H9 (cell line): ENCODE measurements at regions not wholly inside any gene's neighbourhood (a gene's known extent, or its start where the extent isn't known, plus 50 kb on each side); places are given as distances from the start of the nearest gene placed in this dataset.

Experiments
- DNase-seq: peaks from one replicate; pipeline ENCODE4 v3.0.0-alpha.2; 2017
- H2AFZ ChIP-seq: one replicate; pipeline ENCODE4 v1.6.1; 2013; ENCODE audit warnings: mild to moderate bottlenecking, low read length, control low read depth, moderate library complexity
- H2AK5ac ChIP-seq: 2 replicates; pipeline ENCODE4 v1.6.1; 2013; ENCODE audit warnings: low read length, control low read depth, mixed read lengths; ENCODE audit not compliant: insufficient read length
- H2BK120ac ChIP-seq: one replicate; pipeline ENCODE4 v1.6.1; 2013; ENCODE audit warnings: low read depth, mild to moderate bottlenecking, low read length, control low read depth, inconsistent platforms; ENCODE audit not compliant: poor library complexity, severe bottlenecking
- H2BK12ac ChIP-seq: 2 replicates; pipeline ENCODE4 v1.6.1; 2013; ENCODE audit warnings: low read length, control low read depth, mixed read lengths, low read depth; ENCODE audit not compliant: insufficient read length
- H2BK15ac ChIP-seq: 2 replicates; pipeline ENCODE4 v1.6.1; 2013; ENCODE audit warnings: low read depth, low read length, control low read depth
- H2BK20ac ChIP-seq: one replicate; pipeline ENCODE4 v1.6.1; 2013; ENCODE audit warnings: low read depth, mild to moderate bottlenecking, low read length, control low read depth, inconsistent platforms; ENCODE audit not compliant: poor library complexity, severe bottlenecking
- H2BK5ac ChIP-seq: 2 replicates; pipeline ENCODE4 v1.6.1; 2013; ENCODE audit warnings: low read length, control low read depth, mixed read lengths; ENCODE audit not compliant: insufficient read length
- H3K14ac ChIP-seq: 2 replicates; pipeline ENCODE4 v1.6.1; 2013; ENCODE audit warnings: low read length, control low read depth; ENCODE audit not compliant: insufficient read depth
- H3K18ac ChIP-seq: 2 replicates; pipeline ENCODE4 v1.6.1; 2013; ENCODE audit warnings: low read depth, mild to moderate bottlenecking, mixed read lengths, low read length, control low read depth; ENCODE audit not compliant: insufficient read length
- H3K23ac ChIP-seq: 2 replicates; pipeline ENCODE4 v1.6.1; 2013; ENCODE audit warnings: low read length, control low read depth, mixed read lengths, low read depth; ENCODE audit not compliant: insufficient read length
- H3K23me2 ChIP-seq: 2 replicates; pipeline ENCODE4 v1.6.1; 2013; ENCODE audit warnings: low read depth, mild to moderate bottlenecking, mixed read lengths, low read length, control low read depth; ENCODE audit not compliant: insufficient read length, poor library complexity, severe bottlenecking
- H3K27ac ChIP-seq: 2 replicates; pipeline ENCODE4 v1.5.1; 2013; ENCODE audit warnings: low read length, control low read depth, mixed read lengths, low read depth; ENCODE audit not compliant: insufficient read length
- H3K27me3 ChIP-seq: 2 replicates; pipeline ENCODE4 v1.6.1; 2013; ENCODE audit warnings: low read length, control low read depth, inconsistent platforms; ENCODE audit not compliant: insufficient read depth
- H3K4ac ChIP-seq: 2 replicates; pipeline ENCODE4 v1.6.1; 2013; ENCODE audit warnings: low read depth, mild to moderate bottlenecking, control low read depth, inconsistent platforms, low read length, moderate library complexity
- H3K4me1 ChIP-seq: 2 replicates; pipeline ENCODE4 v1.6.1; 2013; ENCODE audit warnings: low read length, control low read depth, inconsistent platforms; ENCODE audit not compliant: insufficient read depth
- H3K4me2 ChIP-seq: 2 replicates; pipeline ENCODE4 v1.6.1; 2013; ENCODE audit warnings: low read length, control low read depth, mixed read lengths; ENCODE audit not compliant: insufficient read length, insufficient read depth
- H3K56ac ChIP-seq: 2 replicates; pipeline ENCODE4 v1.6.1; 2013; ENCODE audit warnings: low read depth, mild to moderate bottlenecking, mixed read lengths, low read length, control low read depth; ENCODE audit not compliant: insufficient read length
- H3K79me1 ChIP-seq: 2 replicates; pipeline ENCODE4 v1.6.1; 2013; ENCODE audit warnings: low read depth, mild to moderate bottlenecking, moderate library complexity, low read length, control low read depth, inconsistent platforms; ENCODE audit not compliant: insufficient read depth, poor library complexity, severe bottlenecking
- H3K79me2 ChIP-seq: 2 replicates; pipeline ENCODE4 v1.6.1; 2013; ENCODE audit warnings: low read length, control low read depth, inconsistent platforms; ENCODE audit not compliant: insufficient read depth
- H3K9ac ChIP-seq: 2 replicates; pipeline ENCODE4 v1.6.1; 2013; ENCODE audit warnings: low read length, control low read depth, mixed read lengths; ENCODE audit not compliant: insufficient read length; ENCODE audit errors: extremely low read depth
- H3K9me3 ChIP-seq: one replicate; pipeline ENCODE4 v1.6.1; 2013; ENCODE audit warnings: low read depth, low read length, inconsistent platforms; ENCODE audit not compliant: control insufficient read depth
- H3T11ph ChIP-seq: one replicate; pipeline ENCODE4 v1.6.1; 2013; ENCODE audit warnings: mild to moderate bottlenecking, low read length, control low read depth, inconsistent platforms
- H4K20me1 ChIP-seq: one replicate; pipeline ENCODE4 v1.6.1; 2013; ENCODE audit not compliant: control insufficient read depth, insufficient read length, insufficient read depth
- H4K5ac ChIP-seq: 2 replicates; pipeline ENCODE4 v1.6.1; 2013; ENCODE audit warnings: low read depth, mild to moderate bottlenecking, mixed read lengths, low read length, control low read depth; ENCODE audit not compliant: insufficient read length
- H4K8ac ChIP-seq: replicated peaks from 2 replicates; pipeline ENCODE4 v1.6.1; 2013; ENCODE audit warnings: low read length, control low read depth, mixed read lengths, low read depth; ENCODE audit not compliant: insufficient read length
- H4K91ac ChIP-seq: 2 replicates; pipeline ENCODE4 v1.6.1; 2013; ENCODE audit warnings: low read depth, mild to moderate bottlenecking, moderate library complexity, mixed read lengths, low read length, control low read depth; ENCODE audit not compliant: insufficient read length
- H3K27ac Mint-ChIP-seq, 3 experiments: 2 replicates in 2 of 3; 3 replicates in 1 of 3; pipeline ENCODE4 v1.8.0; 2020 to 2021; ENCODE audit warnings: mixed read lengths in 3 of 3, mild to moderate bottlenecking in 1 of 3, moderate library complexity in 1 of 3
- H3K27me3 Mint-ChIP-seq: 2 replicates; pipeline ENCODE4 v1.8.0; 2021; ENCODE audit warnings: low read depth, mild to moderate bottlenecking, moderate library complexity, mixed read lengths
- H3K36me3 Mint-ChIP-seq, 3 experiments: 2 replicates in 2 of 3; 3 replicates in 1 of 3; pipeline ENCODE4 v1.8.0; 2020 to 2021; ENCODE audit warnings: low read depth in 3 of 3, mixed read lengths in 3 of 3; ENCODE audit not compliant: insufficient read depth in 1 of 3
- H3K4me1 Mint-ChIP-seq, 2 experiments: 2 replicates each; pipeline ENCODE4 v1.8.0; 2020; ENCODE audit warnings: mixed read lengths in 2 of 2
- H3K4me3 Mint-ChIP-seq, 2 experiments: 2 replicates in 1 of 2; 3 replicates in 1 of 2; pipeline ENCODE4 v1.8.0; 2020 to 2021; ENCODE audit warnings: mild to moderate bottlenecking in 2 of 2, mixed read lengths in 2 of 2, moderate library complexity in 1 of 2
- H3K9me3 Mint-ChIP-seq, 2 experiments: 2 replicates in 1 of 2; 3 replicates in 1 of 2; pipeline ENCODE4 v1.8.0; 2020; ENCODE audit warnings: mild to moderate bottlenecking in 2 of 2, mixed read lengths in 2 of 2, moderate library complexity in 1 of 2
- CTCF ChIP-seq: fragments of 200-600 bp; sonication (generic); conservative IDR thresholded peaks from 3 replicates; pipeline ENCODE4 v1.8.0; 2021; ENCODE audit warnings: antibody characterized with exemption, mild to moderate bottlenecking
- whole genome bisulfite sequencing: extraction: QIAGEN DNeasy Blood & Tissue Kit; methylation state at CpG from one replicate; pipeline ENCODE4 v1.1.7; 2013; ENCODE audit warnings: missing lambda C conversion rate, low lambda C conversion rate, mixed read lengths; ENCODE audit not compliant: insufficient read length; ENCODE audit errors: extremely low coverage; 5-methylcytosine and 5-hydroxymethylcytosine counted together

- no peaks in the 10 kb centered on the region for H3K4me1 ChIP-seq
- H2BK12ac ChIP-seq = no peak overlapping the region
- H3K79me1 ChIP-seq = no peaks in the 10 kb centered on the region
- H3K4me3 Mint-ChIP-seq = no peak overlapping the region
- no peak overlapping the region for H2AFZ ChIP-seq
- H3K4me2 ChIP-seq = no peak overlapping the region
- no peak overlapping the region for H2BK120ac ChIP-seq
- H3K4me1 Mint-ChIP-seq = no peaks in the 10 kb centered on the region
- no peak overlapping the region for H4K8ac ChIP-seq
- H3K27ac ChIP-seq = no peak overlapping the region
- TF ChIP-seq CTCF = no peak
- no peak overlapping the region for H3K56ac ChIP-seq
- H2BK20ac ChIP-seq = no peak overlapping the region
- no peaks in the 10 kb centered on the region for H3K27me3 ChIP-seq
- no peak overlapping the region for H4K5ac ChIP-seq
- no peak for DNase-seq
- H4K91ac ChIP-seq = no peak overlapping the region
- no peak overlapping the region for H3T11ph ChIP-seq
- WGBS = no CpG with 5 or more reads among the region's 2 CpGs
- no peaks in the 10 kb centered on the region for H3K9me3 Mint-ChIP-seq
- no peaks in the 10 kb centered on the region for H3K36me3 Mint-ChIP-seq
- H4K20me1 ChIP-seq = no peaks in the 10 kb centered on the region
- no peak overlapping the region for H3K4ac ChIP-seq
- no peak overlapping the region for H3K27ac Mint-ChIP-seq
- H3K14ac ChIP-seq = no peak overlapping the region
- H3K9me3 ChIP-seq = no peaks in the 10 kb centered on the region
- no peak overlapping the region for H3K23ac ChIP-seq
- no peaks in the 10 kb centered on the region for H3K23me2 ChIP-seq
- H3K18ac ChIP-seq = no peak overlapping the region
- no peaks in the 10 kb centered on the region for H3K79me2 ChIP-seq
- no peaks in the 10 kb centered on the region for H3K27me3 Mint-ChIP-seq
- H2AK5ac ChIP-seq = no peak overlapping the region
- no peak overlapping the region for H2BK15ac ChIP-seq
- H3K9ac ChIP-seq = no peak overlapping the region
- H2BK5ac ChIP-seq = no peak overlapping the region
Measured at GRCh38 chr4:36737691-36738090, 456.3 kb downstream of the DTHD1 start.
